H1 (cell line): ENCODE measurements at regions not wholly inside any gene's neighbourhood (a gene's known extent, or its start where the extent isn't known, plus 50 kb on each side); places are given as distances from the start of the nearest gene placed in this dataset.

Source experiments
- CTCF ChIA-PET: fragments of 300-600 bp; sonication (Branson Sonifier 250); formaldehyde crosslinking; loops from one replicate; lab custom pipeline; 2021; ENCODE audit not compliant: partially characterized antibody; lab: Charles Lee
- POLR2A ChIA-PET: fragments of 300-600 bp; sonication (Branson Sonifier 250); formaldehyde crosslinking; loops from one replicate; lab custom pipeline; 2021; ENCODE audit warnings: inconsistent platforms; ENCODE audit not compliant: partially characterized antibody; lab: Charles Lee
- DNase-seq, 2 experiments: peaks; one replicate each; pipeline versions ENCODE4 v3.0.0 to v3.0.0-alpha.2; 2010 to 2022; ENCODE audit warnings: low spot score in 2 of 2, low read depth in 1 of 2, mixed read lengths in 1 of 2
- FAIRE-seq: peaks from 2 replicates; lab custom pipeline; 2011; peaks lifted over from hg19 to GRCh38; lab: Jason Lieb, UNC
- H2AFZ ChIP-seq: 2 replicates; pipeline ENCODE4 v1.8.1; 2012; ENCODE audit warnings: low read length, inconsistent platforms
- H2AK5ac ChIP-seq: 2 replicates; pipeline ENCODE4 v1.6.1; 2013; ENCODE audit warnings: low read depth, low read length
- H2BK120ac ChIP-seq: replicated peaks from 2 replicates; pipeline ENCODE3; 2013; ENCODE audit warnings: low read depth, low read length, inconsistent platforms
- H2BK12ac ChIP-seq: 2 replicates; pipeline ENCODE4 v1.6.1; 2013; ENCODE audit warnings: low read depth, low read length
- H2BK15ac ChIP-seq: 2 replicates; pipeline ENCODE4 v1.6.1; 2013; ENCODE audit warnings: low read length
- H2BK20ac ChIP-seq: 2 replicates; pipeline ENCODE4 v1.6.1; 2013; ENCODE audit warnings: low read length
- H2BK5ac ChIP-seq: 2 replicates; pipeline ENCODE4 v1.6.1; 2013; ENCODE audit warnings: low read depth, low read length
- H3K14ac ChIP-seq: 2 replicates; pipeline ENCODE4 v1.6.1; 2013; ENCODE audit warnings: inconsistent platforms; ENCODE audit not compliant: insufficient read length
- H3K18ac ChIP-seq: 2 replicates; pipeline ENCODE4 v1.6.1; 2013; ENCODE audit warnings: low read length; ENCODE audit errors: extremely low read depth
- H3K23ac ChIP-seq: 2 replicates; pipeline ENCODE4 v1.6.1; 2013; ENCODE audit warnings: inconsistent platforms; ENCODE audit not compliant: insufficient read length
- H3K23me2 ChIP-seq: 2 replicates; pipeline ENCODE4 v1.6.1; 2013; ENCODE audit warnings: low read depth, low read length
- H3K27ac ChIP-seq: 2 replicates; pipeline ENCODE4 v1.6.1; 2011; ENCODE audit warnings: low read depth, low read length, inconsistent platforms
- H3K27me3 ChIP-seq, 4 experiments: replicated peaks in 1 of 4; 1 replicate in 1 of 4; 2 replicates in 3 of 4; pipeline versions ENCODE4 v1.6.1 to v1.8.1; 2011 to 2013; ENCODE audit warnings: low read length in 3 of 4, mild to moderate bottlenecking in 3 of 4, inconsistent platforms in 2 of 4, mixed read lengths in 2 of 4, moderate library complexity in 1 of 4; ENCODE audit not compliant: control insufficient read depth in 3 of 4, insufficient read depth in 3 of 4; ENCODE audit errors: extremely low read depth in 1 of 4
- H3K36me3 ChIP-seq, 4 experiments: 2 replicates each; pipeline versions ENCODE4 v1.6.1 to v1.8.1; 2011 to 2013; ENCODE audit warnings: mild to moderate bottlenecking in 4 of 4, low read length in 3 of 4, moderate library complexity in 2 of 4, control low read depth in 1 of 4, inconsistent platforms in 1 of 4; ENCODE audit not compliant: insufficient read depth in 4 of 4, control insufficient read depth in 2 of 4
- H3K4ac ChIP-seq: replicated peaks from 2 replicates; pipeline ENCODE3; 2013; ENCODE audit warnings: low read length, low read depth, mixed read lengths, inconsistent platforms; ENCODE audit not compliant: insufficient read length
- H3K4me1 ChIP-seq, 4 experiments: replicated peaks in 1 of 4; 1 replicate in 1 of 4; 2 replicates in 3 of 4; pipeline versions ENCODE4 v1.6.1 to v1.8.1; 2011 to 2013; ENCODE audit warnings: low read length in 3 of 4, inconsistent platforms in 2 of 4, mixed read lengths in 1 of 4; ENCODE audit not compliant: insufficient read depth in 4 of 4, control insufficient read depth in 3 of 4
- H3K4me2 ChIP-seq, 2 experiments: 2 replicates each; pipeline versions ENCODE4 v1.6.1 to v1.8.1; 2011 to 2013; ENCODE audit warnings: low read depth in 2 of 2, low read length in 2 of 2, control low read depth in 1 of 2, inconsistent platforms in 1 of 2, mild to moderate bottlenecking in 1 of 2; ENCODE audit not compliant: insufficient read depth in 1 of 2
- H3K4me3 ChIP-seq, 4 experiments: fragments of 200-600, 300-600 bp in 1 of 4; sonication (generic), shearing (Covaris generic), sonication (Bioruptor Twin) in 1 of 4; 2 replicates each; pipeline versions ENCODE4 v1.5.1 to v1.8.1; 2011 to 2016; ENCODE audit warnings: low read length in 4 of 4, low read depth in 3 of 4, control low read depth in 2 of 4, inconsistent platforms in 2 of 4, mild to moderate bottlenecking in 2 of 4, mixed read lengths in 1 of 4, moderate library complexity in 1 of 4; ENCODE audit not compliant: insufficient read depth in 2 of 4; ENCODE audit errors: extremely low read depth in 1 of 4
- H3K56ac ChIP-seq: replicated peaks from 2 replicates; pipeline ENCODE3; 2013; ENCODE audit warnings: low read depth, mild to moderate bottlenecking, mixed read lengths, low read length, inconsistent platforms; ENCODE audit not compliant: insufficient read length
- H3K79me1 ChIP-seq: 2 replicates; pipeline ENCODE4 v1.6.1; 2013; ENCODE audit warnings: low read depth, low read length, control low read depth
- H3K79me2 ChIP-seq, 2 experiments: 2 replicates each; pipeline versions ENCODE4 v1.6.1 to v1.8.1; 2012 to 2013; ENCODE audit warnings: low read length in 2 of 2, mild to moderate bottlenecking in 2 of 2, inconsistent platforms in 1 of 2; ENCODE audit not compliant: insufficient read depth in 2 of 2, control insufficient read depth in 1 of 2
- H3K9ac ChIP-seq, 4 experiments: replicated peaks in 1 of 4; 1 replicate in 1 of 4; 2 replicates in 3 of 4; pipeline versions ENCODE4 v1.6.1 to v1.8.1; 2011 to 2013; ENCODE audit warnings: low read depth in 3 of 4, low read length in 3 of 4, control low read depth in 2 of 4, mild to moderate bottlenecking in 2 of 4, moderate library complexity in 2 of 4, inconsistent platforms in 1 of 4; ENCODE audit errors: extremely low read depth in 1 of 4
- H3K9me3 ChIP-seq, 2 experiments: 2 replicates each; pipeline versions ENCODE4 v1.6.1 to v1.8.1; 2012 to 2013; ENCODE audit warnings: mild to moderate bottlenecking in 2 of 2, moderate library complexity in 2 of 2, control low read depth in 1 of 2, inconsistent platforms in 1 of 2, low read depth in 1 of 2, low read length in 1 of 2, mixed read lengths in 1 of 2; ENCODE audit not compliant: insufficient read depth in 2 of 2
- H4K20me1 ChIP-seq, 2 experiments: replicated peaks in 1 of 2; 2 replicates each; pipeline versions ENCODE3 to v1.8.1; 2011 to 2013; ENCODE audit warnings: inconsistent platforms in 2 of 2, low read length in 2 of 2, mild to moderate bottlenecking in 1 of 2; ENCODE audit not compliant: insufficient read depth in 2 of 2, control insufficient read depth in 1 of 2
- H4K5ac ChIP-seq: 2 replicates; pipeline ENCODE4 v1.6.1; 2013; ENCODE audit warnings: low read length, low read depth, mixed read lengths, inconsistent platforms; ENCODE audit not compliant: insufficient read length
- H4K8ac ChIP-seq: 2 replicates; pipeline ENCODE4 v1.8.0; 2013; ENCODE audit warnings: mild to moderate bottlenecking, moderate library complexity, low read length, inconsistent platforms; ENCODE audit not compliant: insufficient read depth; ENCODE audit errors: extremely low read depth
- H4K91ac ChIP-seq: replicated peaks from 2 replicates; pipeline ENCODE3; 2013; ENCODE audit warnings: low read length, mixed read lengths, inconsistent platforms; ENCODE audit not compliant: insufficient read length
- CREB1 ChIP-seq: IDR thresholded peaks from 2 replicates; pipeline ENCODE4 v1.6.1; 2012; ENCODE audit warnings: inconsistent platforms
- CTBP2 ChIP-seq: IDR thresholded peaks from 2 replicates; pipeline ENCODE4 v1.7.0; 2011; ENCODE audit warnings: borderline replicate concordance, mild to moderate bottlenecking, moderate library complexity, mixed read lengths, low read length; ENCODE audit not compliant: insufficient read depth, insufficient read length
- EGR1 ChIP-seq: IDR thresholded peaks from 2 replicates; pipeline ENCODE4 v1.6.1; 2011; ENCODE audit warnings: low read depth, low read length, borderline replicate concordance
- FOSL1 ChIP-seq: IDR thresholded peaks from 2 replicates; pipeline ENCODE4 v1.6.1; 2011; ENCODE audit warnings: mild to moderate bottlenecking, low read depth, low read length, moderate library complexity; ENCODE audit not compliant: insufficient read depth
- JUN ChIP-seq: IDR thresholded peaks from 2 replicates; pipeline ENCODE4 v1.6.1; 2011; ENCODE audit warnings: low read depth, mild to moderate bottlenecking, improper control_type of control experiment, low read length
- KDM4A ChIP-seq: IDR thresholded peaks from one replicate; pipeline ENCODE4 v1.7.1; 2012; ENCODE audit warnings: low read depth, mild to moderate bottlenecking, moderate library complexity, low read length, inconsistent platforms; ENCODE audit not compliant: severe bottlenecking
- POLR2AphosphoS5 ChIP-seq: IDR thresholded peaks from 2 replicates; pipeline ENCODE4 v1.6.1; 2011; ENCODE audit warnings: low read depth, low read length
- SIRT6 ChIP-seq: IDR thresholded peaks from one replicate; pipeline ENCODE4 v1.7.1; 2012; ENCODE audit warnings: low read length, inconsistent platforms
- SP2 ChIP-seq: IDR thresholded peaks from 2 replicates; pipeline ENCODE4 v1.6.1; 2012; ENCODE audit warnings: mild to moderate bottlenecking, low read length, inconsistent platforms
- TAF7 ChIP-seq: optimal IDR thresholded peaks from 2 replicates; pipeline ENCODE3; 2011; ENCODE audit warnings: low read depth, mild to moderate bottlenecking, inconsistent platforms, low read length, moderate library complexity, borderline replicate concordance
- TBP ChIP-seq: IDR thresholded peaks from 2 replicates; pipeline ENCODE4 v1.6.1; 2011; ENCODE audit warnings: low read depth, low read length, improper control_type of control experiment
- WGBS, 2 experiments: shearing (Covaris generic) in 1 of 2; methylation state at CpG; one replicate each; pipeline versions ENCODE4 v1.1.6 to v1.1.7; 2013 to 2015; ENCODE audit warnings: low lambda C conversion rate in 2 of 2, mixed read lengths in 2 of 2, inconsistent platforms in 1 of 2, low coverage in 1 of 2, missing lambda C conversion rate in 1 of 2; ENCODE audit not compliant: insufficient replicate concordance in 2 of 2, insufficient coverage in 1 of 2, insufficient read length in 1 of 2; ENCODE audit errors: extremely low coverage in 1 of 2, missing lambda C conversion rate in 1 of 2; 5-methylcytosine and 5-hydroxymethylcytosine counted together
- TF ChIP-seq, protein P1 (sequence below): IDR thresholded peaks from 2 replicates; pipeline ENCODE4 v1.6.1; 2012; ENCODE audit warnings: low read length, inconsistent platforms
- TF ChIP-seq, protein P2 (sequence below): IDR thresholded peaks from 2 replicates; pipeline ENCODE4 v1.6.1; 2011; ENCODE audit warnings: low read length, improper control_type of control experiment

DNA sequence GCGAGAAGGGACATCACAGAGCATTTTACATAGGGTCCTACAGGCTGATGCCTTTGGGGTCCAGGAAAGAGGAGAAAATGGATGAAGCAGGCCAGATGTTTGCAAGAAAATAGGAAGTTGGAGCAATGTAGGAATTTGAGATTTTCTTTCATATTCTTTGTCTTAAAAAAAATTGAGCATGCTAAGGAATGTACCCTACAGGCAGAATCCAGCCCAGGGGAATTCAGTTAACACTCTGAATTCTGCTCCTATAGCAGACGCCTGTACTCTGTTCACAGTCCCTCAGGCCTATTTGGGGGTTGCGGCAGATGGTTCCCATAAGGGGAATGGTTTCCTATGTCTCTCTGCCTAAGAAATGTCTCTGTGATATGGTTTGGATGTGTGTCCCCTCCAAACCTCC lies 393.7 kb upstream of the C16orf82 start:
- POLR2A ChIA-PET: no interaction called here
- 91% methylated on average over 3 of the region's 3 CpGs; no CpG with 5 or more reads in 1 of the 2 experiments for WGBS, 2 experiments
- Histone ChIP-seq H2BK120ac (no peak overlapping the region), H3K27ac (no peak overlapping the region), H3K14ac (no peak overlapping the region), H3K27me3 (no peaks in the 10 kb centered on the region), H3K4me3 (no peak overlapping the region), H2BK15ac (no peak overlapping the region), H2BK12ac (no peak overlapping the region), H3K23me2 (no peaks in the 10 kb centered on the region), H3K9ac (no peak overlapping the region), H2AK5ac (no peak overlapping the region), H3K4me1 (no peaks in the 10 kb centered on the region), H3K36me3 (no peaks in the 10 kb centered on the region), H2BK5ac (no peak overlapping the region), H3K56ac (no peak overlapping the region), H3K79me1 (no peaks in the 10 kb centered on the region), H3K4ac (no peak overlapping the region), H4K5ac (no peak overlapping the region), H4K8ac (no peak overlapping the region), H2AFZ (no peak overlapping the region), H3K9me3 (no peaks in the 10 kb centered on the region), H4K91ac (no peak overlapping the region), H3K23ac (no peak overlapping the region), H4K20me1 (no peaks in the 10 kb centered on the region), H3K4me2 (no peak overlapping the region), H3K18ac (no peak overlapping the region), H2BK20ac (no peak overlapping the region), H3K79me2 (no peaks in the 10 kb centered on the region)
- CTCF ChIA-PET: no interaction called here
- DNase-seq: no peak
- FAIRE-seq: no peak
- no peak for TF ChIP-seq TAF7
- no peak for TF ChIP-seq POLR2AphosphoS5
- TF ChIP-seq KDM4A: no peak
- TF ChIP-seq SIRT6: no peak
- TF ChIP-seq, protein P1, sequence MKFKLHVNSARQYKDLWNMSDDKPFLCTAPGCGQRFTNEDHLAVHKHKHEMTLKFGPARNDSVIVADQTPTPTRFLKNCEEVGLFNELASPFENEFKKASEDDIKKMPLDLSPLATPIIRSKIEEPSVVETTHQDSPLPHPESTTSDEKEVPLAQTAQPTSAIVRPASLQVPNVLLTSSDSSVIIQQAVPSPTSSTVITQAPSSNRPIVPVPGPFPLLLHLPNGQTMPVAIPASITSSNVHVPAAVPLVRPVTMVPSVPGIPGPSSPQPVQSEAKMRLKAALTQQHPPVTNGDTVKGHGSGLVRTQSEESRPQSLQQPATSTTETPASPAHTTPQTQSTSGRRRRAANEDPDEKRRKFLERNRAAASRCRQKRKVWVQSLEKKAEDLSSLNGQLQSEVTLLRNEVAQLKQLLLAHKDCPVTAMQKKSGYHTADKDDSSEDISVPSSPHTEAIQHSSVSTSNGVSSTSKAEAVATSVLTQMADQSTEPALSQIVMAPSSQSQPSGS: no peak
- no peak for TF ChIP-seq JUN
- no peak for TF ChIP-seq SP2
- TF ChIP-seq FOSL1: no peak
- no peak for TF ChIP-seq TBP
- TF ChIP-seq EGR1: no peak
- TF ChIP-seq CREB1: no peak
- TF ChIP-seq, protein P2, sequence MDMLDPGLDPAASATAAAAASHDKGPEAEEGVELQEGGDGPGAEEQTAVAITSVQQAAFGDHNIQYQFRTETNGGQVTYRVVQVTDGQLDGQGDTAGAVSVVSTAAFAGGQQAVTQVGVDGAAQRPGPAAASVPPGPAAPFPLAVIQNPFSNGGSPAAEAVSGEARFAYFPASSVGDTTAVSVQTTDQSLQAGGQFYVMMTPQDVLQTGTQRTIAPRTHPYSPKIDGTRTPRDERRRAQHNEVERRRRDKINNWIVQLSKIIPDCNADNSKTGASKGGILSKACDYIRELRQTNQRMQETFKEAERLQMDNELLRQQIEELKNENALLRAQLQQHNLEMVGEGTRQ: no peak
- TF ChIP-seq CTBP2: no peak
